WTC11 (cell line): ENCODE measurements at regions not wholly inside any gene's neighbourhood (a gene's known extent, or its start where the extent isn't known, plus 50 kb on each side); places are given as distances from the start of the nearest gene placed in this dataset.

Experiments used
- ATAC-seq: fragments of 200-7000 bp; cut with Tn5 transposase; 2 replicates; pipeline ENCODE4 v1.10.0; 2021; ENCODE audit warnings: mild to moderate bottlenecking, moderate library complexity
- CTCF ChIA-PET: fragments of 300-600 bp; sonication (Branson Sonifier 250); formaldehyde crosslinking; loops from one replicate; lab custom pipeline; 2021; ENCODE audit warnings: antibody characterized with exemption; lab: Charles Lee
- POLR2A ChIA-PET: fragments of 350-600 bp; sonication (Branson Sonifier 250); formaldehyde crosslinking; loops from one replicate; lab custom pipeline; 2021; ENCODE audit warnings: antibody characterized with exemption; lab: Charles Lee
- DNase-seq: peaks from one replicate; pipeline ENCODE4 v3.0.0; 2021; ENCODE audit warnings: low spot score
- H3K27ac Mint-ChIP-seq: 2 replicates; pipeline ENCODE4 v1.8.0; 2021; ENCODE audit warnings: mixed read lengths
- H3K27me3 Mint-ChIP-seq: 2 replicates; pipeline ENCODE4 v1.8.0; 2021; ENCODE audit warnings: low read depth, mild to moderate bottlenecking, moderate library complexity, mixed read lengths
- H3K36me3 Mint-ChIP-seq: 2 replicates; pipeline ENCODE4 v1.8.0; 2021; ENCODE audit warnings: mixed read lengths
- H3K4me1 Mint-ChIP-seq: 2 replicates; pipeline ENCODE4 v1.8.0; 2022; ENCODE audit warnings: mixed read lengths
- H3K4me3 Mint-ChIP-seq: 2 replicates; pipeline ENCODE4 v1.8.0; 2021; ENCODE audit warnings: mild to moderate bottlenecking, moderate library complexity, mixed read lengths
- H3K9me3 Mint-ChIP-seq: 2 replicates; pipeline ENCODE4 v1.8.0; 2021; ENCODE audit warnings: mixed read lengths
- CBFB ChIP-seq: sonication (generic); formaldehyde crosslinking; IDR thresholded peaks from 2 replicates; pipeline ENCODE4 v1.8.1; 2022; ENCODE audit warnings: mild to moderate bottlenecking, low read depth, missing genetic modification reagents
- CTCF ChIP-seq: fragments of 200-600 bp; IDR thresholded peaks from 2 replicates; pipeline ENCODE4 v1.8.0; 2022; ENCODE audit warnings: antibody characterized with exemption
- HMGA2 ChIP-seq: fragments of 250-450 bp; sonication (Bioruptor Pico); IDR thresholded peaks from 2 replicates; pipeline ENCODE4 v1.4.0; 2021; ENCODE audit warnings: mild to moderate bottlenecking, moderate library complexity
- JUN ChIP-seq: sonication (generic); formaldehyde crosslinking; IDR thresholded peaks from 2 replicates; pipeline ENCODE4 v1.8.0; 2023; ENCODE audit warnings: mild to moderate bottlenecking, missing genetic modification reagents
- MAX ChIP-seq: sonication (generic); formaldehyde crosslinking; IDR thresholded peaks from 2 replicates; pipeline ENCODE4 v1.8.0; 2022; ENCODE audit warnings: mild to moderate bottlenecking, missing genetic modification reagents
- NR3C1 ChIP-seq: sonication (generic); formaldehyde crosslinking; conservative IDR thresholded peaks from 2 replicates; pipeline ENCODE4 v1.8.1; 2023; ENCODE audit warnings: low read depth, mild to moderate bottlenecking, missing genetic modification reagents
- PRRX2 ChIP-seq: fragments of 250-450 bp; sonication (Bioruptor Pico); IDR thresholded peaks from 2 replicates; pipeline ENCODE4 v1.8.0; 2021; ENCODE audit warnings: mild to moderate bottlenecking
- RELA ChIP-seq: sonication (generic); formaldehyde crosslinking; IDR thresholded peaks from 2 replicates; pipeline ENCODE4 v1.8.1; 2022; ENCODE audit warnings: missing genetic modification reagents, mild to moderate bottlenecking, borderline replicate concordance
- SOX15 ChIP-seq: fragments of 250-450 bp; sonication (Bioruptor Pico); IDR thresholded peaks from 2 replicates; pipeline ENCODE4 v1.9.0; 2021; ENCODE audit warnings: mild to moderate bottlenecking
- TEAD1 ChIP-seq: sonication (generic); formaldehyde crosslinking; IDR thresholded peaks from 2 replicates; pipeline ENCODE4 v1.8.0; 2022; ENCODE audit warnings: mild to moderate bottlenecking, missing genetic modification reagents
- ZBTB21 ChIP-seq: sonication (generic); formaldehyde crosslinking; IDR thresholded peaks from 2 replicates; pipeline ENCODE4 v1.8.1; 2023; ENCODE audit warnings: mild to moderate bottlenecking, missing genetic modification reagents, borderline replicate concordance
- ZNF396 ChIP-seq: fragments of 250-450 bp; sonication (Bioruptor Pico); IDR thresholded peaks from 2 replicates; pipeline ENCODE4 v1.8.0; 2021; ENCODE audit warnings: mild to moderate bottlenecking, moderate library complexity, borderline replicate concordance
- TF ChIP-seq, protein P1 (sequence below): fragments of 250-450 bp; sonication (Bioruptor Pico); IDR thresholded peaks from 2 replicates; pipeline ENCODE4 v1.9.0; 2021; ENCODE audit warnings: mild to moderate bottlenecking
- TF ChIP-seq, protein P2 (sequence below): sonication (generic); formaldehyde crosslinking; IDR thresholded peaks from 2 replicates; pipeline ENCODE4 v1.8.0; 2022; ENCODE audit warnings: mild to moderate bottlenecking, missing genetic modification reagents
- TF ChIP-seq, protein P3 (sequence below): fragments of 250-450 bp; sonication (Bioruptor Pico); IDR thresholded peaks from 2 replicates; pipeline ENCODE4 v1.9.0; 2021; ENCODE audit warnings: mild to moderate bottlenecking, borderline replicate concordance
- TF ChIP-seq, protein P4 (sequence below): sonication (generic); formaldehyde crosslinking; IDR thresholded peaks from 2 replicates; pipeline ENCODE4 v1.8.0; 2023; ENCODE audit warnings: mild to moderate bottlenecking, missing genetic modification reagents

DNA sequence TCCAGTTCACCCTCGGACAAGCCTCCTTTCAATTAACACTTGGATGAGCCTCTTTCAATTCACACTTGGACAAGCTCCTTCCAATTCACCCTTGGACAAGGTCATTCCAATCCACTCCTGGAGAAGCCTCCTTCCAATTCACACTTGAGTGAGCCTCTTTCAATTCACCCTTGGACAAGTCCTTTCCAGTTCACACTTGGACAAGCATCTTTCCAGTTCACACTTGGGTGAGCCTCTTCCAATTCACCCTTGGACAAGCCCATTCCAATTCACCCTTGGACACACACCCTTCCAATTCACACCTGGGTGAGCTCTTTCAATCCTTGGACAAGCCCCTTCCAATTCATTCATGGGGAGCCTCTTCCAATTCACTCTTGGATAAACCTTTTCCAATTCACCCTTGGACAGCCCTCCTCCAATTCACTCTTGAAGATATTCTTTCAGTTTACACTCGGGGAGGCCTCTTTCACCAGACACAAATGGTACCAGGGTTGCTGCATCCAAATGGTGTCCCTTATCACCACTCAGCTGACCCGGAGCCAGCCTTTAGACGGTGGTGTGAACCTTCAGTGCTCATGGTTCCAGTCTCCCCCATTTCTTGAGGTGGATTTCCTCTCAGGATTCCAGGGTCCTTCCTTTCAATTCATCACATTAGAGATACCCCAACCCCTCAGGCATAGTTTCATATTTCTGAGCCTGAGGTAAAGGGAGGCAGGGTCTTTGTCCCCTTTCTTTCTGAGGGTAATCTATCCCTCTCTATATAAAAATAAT is 183.6 kb downstream of the SH3BP4 start (continued):
- TF ChIP-seq, protein P1, sequence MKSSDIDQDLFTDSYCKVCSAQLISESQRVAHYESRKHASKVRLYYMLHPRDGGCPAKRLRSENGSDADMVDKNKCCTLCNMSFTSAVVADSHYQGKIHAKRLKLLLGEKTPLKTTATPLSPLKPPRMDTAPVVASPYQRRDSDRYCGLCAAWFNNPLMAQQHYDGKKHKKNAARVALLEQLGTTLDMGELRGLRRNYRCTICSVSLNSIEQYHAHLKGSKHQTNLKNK (CRISPR knock-in tag), result no peak
- TF ChIP-seq PRRX2 (CRISPR knock-in tag) (no peak), JUN (CRISPR knock-in tag) (no peak), RELA (CRISPR knock-in tag) (no peak), HMGA2 (no peak), NR3C1 (no peak), ZBTB21 (CRISPR knock-in tag) (no peak), CBFB (CRISPR knock-in tag) (no peak), ZNF396 (CRISPR knock-in tag) (no peak)
- TF ChIP-seq, protein P2, sequence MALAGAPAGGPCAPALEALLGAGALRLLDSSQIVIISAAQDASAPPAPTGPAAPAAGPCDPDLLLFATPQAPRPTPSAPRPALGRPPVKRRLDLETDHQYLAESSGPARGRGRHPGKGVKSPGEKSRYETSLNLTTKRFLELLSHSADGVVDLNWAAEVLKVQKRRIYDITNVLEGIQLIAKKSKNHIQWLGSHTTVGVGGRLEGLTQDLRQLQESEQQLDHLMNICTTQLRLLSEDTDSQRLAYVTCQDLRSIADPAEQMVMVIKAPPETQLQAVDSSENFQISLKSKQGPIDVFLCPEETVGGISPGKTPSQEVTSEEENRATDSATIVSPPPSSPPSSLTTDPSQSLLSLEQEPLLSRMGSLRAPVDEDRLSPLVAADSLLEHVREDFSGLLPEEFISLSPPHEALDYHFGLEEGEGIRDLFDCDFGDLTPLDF (CRISPR knock-in tag), result no peak
- TF ChIP-seq, protein P3, sequence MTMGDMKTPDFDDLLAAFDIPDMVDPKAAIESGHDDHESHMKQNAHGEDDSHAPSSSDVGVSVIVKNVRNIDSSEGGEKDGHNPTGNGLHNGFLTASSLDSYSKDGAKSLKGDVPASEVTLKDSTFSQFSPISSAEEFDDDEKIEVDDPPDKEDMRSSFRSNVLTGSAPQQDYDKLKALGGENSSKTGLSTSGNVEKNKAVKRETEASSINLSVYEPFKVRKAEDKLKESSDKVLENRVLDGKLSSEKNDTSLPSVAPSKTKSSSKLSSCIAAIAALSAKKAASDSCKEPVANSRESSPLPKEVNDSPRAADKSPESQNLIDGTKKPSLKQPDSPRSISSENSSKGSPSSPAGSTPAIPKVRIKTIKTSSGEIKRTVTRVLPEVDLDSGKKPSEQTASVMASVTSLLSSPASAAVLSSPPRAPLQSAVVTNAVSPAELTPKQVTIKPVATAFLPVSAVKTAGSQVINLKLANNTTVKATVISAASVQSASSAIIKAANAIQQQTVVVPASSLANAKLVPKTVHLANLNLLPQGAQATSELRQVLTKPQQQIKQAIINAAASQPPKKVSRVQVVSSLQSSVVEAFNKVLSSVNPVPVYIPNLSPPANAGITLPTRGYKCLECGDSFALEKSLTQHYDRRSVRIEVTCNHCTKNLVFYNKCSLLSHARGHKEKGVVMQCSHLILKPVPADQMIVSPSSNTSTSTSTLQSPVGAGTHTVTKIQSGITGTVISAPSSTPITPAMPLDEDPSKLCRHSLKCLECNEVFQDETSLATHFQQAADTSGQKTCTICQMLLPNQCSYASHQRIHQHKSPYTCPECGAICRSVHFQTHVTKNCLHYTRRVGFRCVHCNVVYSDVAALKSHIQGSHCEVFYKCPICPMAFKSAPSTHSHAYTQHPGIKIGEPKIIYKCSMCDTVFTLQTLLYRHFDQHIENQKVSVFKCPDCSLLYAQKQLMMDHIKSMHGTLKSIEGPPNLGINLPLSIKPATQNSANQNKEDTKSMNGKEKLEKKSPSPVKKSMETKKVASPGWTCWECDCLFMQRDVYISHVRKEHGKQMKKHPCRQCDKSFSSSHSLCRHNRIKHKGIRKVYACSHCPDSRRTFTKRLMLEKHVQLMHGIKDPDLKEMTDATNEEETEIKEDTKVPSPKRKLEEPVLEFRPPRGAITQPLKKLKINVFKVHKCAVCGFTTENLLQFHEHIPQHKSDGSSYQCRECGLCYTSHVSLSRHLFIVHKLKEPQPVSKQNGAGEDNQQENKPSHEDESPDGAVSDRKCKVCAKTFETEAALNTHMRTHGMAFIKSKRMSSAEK, result no peak
- TF ChIP-seq, protein P4, sequence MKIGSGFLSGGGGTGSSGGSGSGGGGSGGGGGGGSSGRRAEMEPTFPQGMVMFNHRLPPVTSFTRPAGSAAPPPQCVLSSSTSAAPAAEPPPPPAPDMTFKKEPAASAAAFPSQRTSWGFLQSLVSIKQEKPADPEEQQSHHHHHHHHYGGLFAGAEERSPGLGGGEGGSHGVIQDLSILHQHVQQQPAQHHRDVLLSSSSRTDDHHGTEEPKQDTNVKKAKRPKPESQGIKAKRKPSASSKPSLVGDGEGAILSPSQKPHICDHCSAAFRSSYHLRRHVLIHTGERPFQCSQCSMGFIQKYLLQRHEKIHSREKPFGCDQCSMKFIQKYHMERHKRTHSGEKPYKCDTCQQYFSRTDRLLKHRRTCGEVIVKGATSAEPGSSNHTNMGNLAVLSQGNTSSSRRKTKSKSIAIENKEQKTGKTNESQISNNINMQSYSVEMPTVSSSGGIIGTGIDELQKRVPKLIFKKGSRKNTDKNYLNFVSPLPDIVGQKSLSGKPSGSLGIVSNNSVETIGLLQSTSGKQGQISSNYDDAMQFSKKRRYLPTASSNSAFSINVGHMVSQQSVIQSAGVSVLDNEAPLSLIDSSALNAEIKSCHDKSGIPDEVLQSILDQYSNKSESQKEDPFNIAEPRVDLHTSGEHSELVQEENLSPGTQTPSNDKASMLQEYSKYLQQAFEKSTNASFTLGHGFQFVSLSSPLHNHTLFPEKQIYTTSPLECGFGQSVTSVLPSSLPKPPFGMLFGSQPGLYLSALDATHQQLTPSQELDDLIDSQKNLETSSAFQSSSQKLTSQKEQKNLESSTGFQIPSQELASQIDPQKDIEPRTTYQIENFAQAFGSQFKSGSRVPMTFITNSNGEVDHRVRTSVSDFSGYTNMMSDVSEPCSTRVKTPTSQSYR, result no peak
- TF ChIP-seq, all 79 proteins: peak for 0

GRCh38 chr2:235135990-235136561 is 184.3 kb downstream of the SH3BP4 start:
- H3K4me3 Mint-ChIP-seq, result no peak overlapping the region
- H3K36me3 Mint-ChIP-seq, result no peaks in the 10 kb centered on the region
- H3K27me3 Mint-ChIP-seq, result peaks cover 40% of the 10 kb centered on the region
- ATAC-seq (peak; percentile 75), DNase-seq (peak; percentile 83)
- H3K9me3 Mint-ChIP-seq, result peaks cover 11% of the 10 kb centered on the region
- ChIA-PET POLR2A (no interaction called here), CTCF (interaction anchor here (0.6 to 2.3 kb wide), 15 partner anchors 9 to 610 kb away, joined by 3 to 13 read pairs (median 4); no protein-coding TSS in a partner anchor)
- TF ChIP-seq MAX, result peak; percentile 36; the same call in 1 of the 2 replicates
- TF ChIP-seq CTCF, result peak; percentile 58
- peak; percentile 54; the same call in 1 of the 2 replicates for TF ChIP-seq TEAD1 (CRISPR knock-in tag)
- TF ChIP-seq SOX15 (CRISPR knock-in tag), result no peak
- H3K27ac Mint-ChIP-seq, result no peak overlapping the region
- no peaks in the 10 kb centered on the region for H3K4me1 Mint-ChIP-seq
